Left renal pelvis (tissue), 4 donors: ENCODE measurements at regions not wholly inside any gene's neighbourhood (a gene's known extent, or its start where the extent isn't known, plus 50 kb on each side); places are given as distances from the start of the nearest gene placed in this dataset.
"Not testable (repeated sequence)": the region's sequence is repeated elsewhere in the genome, so short reads cannot be mapped to it uniquely, and the experiment has no call there.

Experiments used
- DNase-seq, 4 donors: peaks; one replicate each; pipeline ENCODE4 v3.0.0-alpha.2; 2013; ENCODE audit warnings: low read depth in 4 of 4, low spot score in 3 of 4

DNA sequence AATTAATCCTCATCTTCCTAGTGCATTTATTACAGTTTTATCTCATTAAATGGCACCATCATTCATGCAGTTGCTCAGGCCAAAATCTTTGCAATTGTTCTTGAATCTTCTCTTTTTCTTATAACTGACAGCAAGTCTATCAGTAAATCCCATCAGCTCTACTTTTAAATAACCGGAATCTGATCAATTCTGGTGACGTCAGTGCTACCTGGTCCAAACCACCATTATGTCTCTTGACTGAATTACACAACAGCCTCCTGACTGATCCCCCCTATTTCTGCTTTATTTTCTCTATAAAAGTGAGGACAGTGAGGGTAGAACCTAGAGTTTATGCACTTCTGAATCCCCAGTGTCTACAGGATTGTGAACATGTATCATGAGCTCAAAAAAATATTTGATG is 787.4 kb downstream of the AACS start:
- no peak for DNase-seq

DNA sequence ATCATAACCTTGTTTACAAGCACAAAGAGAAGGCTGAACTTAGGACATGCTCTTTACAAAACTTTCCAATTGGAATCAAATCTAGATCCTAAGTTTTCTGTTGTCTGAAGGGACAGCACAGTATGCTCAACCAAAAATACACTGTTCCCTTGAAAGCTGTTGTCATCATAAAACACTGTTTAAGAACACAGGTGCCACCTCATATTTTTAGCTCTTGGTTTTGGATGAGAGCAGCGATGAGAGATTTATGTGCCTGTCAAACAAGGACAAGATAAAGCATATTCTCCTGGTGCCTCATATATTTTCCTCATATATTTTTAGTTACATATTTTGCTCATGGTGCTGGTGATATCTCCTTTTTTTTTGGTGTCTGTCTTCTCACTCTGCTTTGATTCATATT is 788.4 kb downstream of the AACS start:
- DNase-seq, result no peak

GRCh38 chr12:125856366-125856765 is 791.1 kb downstream of the AACS start:
- DNase-seq, result no peak

GRCh38 chr12:125856896-125857295 is 791.7 kb downstream of the AACS start:
- no peak for DNase-seq

DNA sequence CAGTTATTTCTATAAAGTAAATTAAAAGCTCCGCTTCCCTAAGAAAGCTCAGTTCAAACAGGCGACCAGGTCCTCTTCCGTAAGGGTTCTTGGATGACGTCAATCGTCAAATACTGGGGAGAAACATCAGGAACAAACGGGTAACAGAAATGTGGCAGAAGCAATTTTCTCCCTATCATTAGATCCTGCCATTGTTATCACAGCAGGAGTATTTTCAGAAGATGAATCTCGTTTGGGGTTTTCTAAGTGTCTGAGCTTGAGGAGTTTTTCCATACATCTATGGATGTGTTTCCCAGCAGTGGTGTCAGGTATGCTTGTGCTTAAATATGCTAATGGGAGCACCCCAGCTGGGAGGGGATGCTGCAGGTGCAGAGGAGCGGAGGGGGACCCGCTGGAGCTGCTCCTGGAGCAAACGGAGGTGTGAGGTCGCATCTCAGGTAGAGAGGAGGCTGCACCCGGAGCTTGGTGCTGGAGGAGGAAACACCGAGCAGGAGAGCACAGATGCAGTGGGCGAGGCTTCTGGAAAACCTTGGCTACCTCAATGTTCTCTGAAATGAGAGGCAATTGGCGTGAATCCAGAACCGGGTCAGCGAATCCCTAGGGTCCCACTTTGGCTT is 795.5 kb downstream of the AACS start:
- no peak for DNase-seq

DNA sequence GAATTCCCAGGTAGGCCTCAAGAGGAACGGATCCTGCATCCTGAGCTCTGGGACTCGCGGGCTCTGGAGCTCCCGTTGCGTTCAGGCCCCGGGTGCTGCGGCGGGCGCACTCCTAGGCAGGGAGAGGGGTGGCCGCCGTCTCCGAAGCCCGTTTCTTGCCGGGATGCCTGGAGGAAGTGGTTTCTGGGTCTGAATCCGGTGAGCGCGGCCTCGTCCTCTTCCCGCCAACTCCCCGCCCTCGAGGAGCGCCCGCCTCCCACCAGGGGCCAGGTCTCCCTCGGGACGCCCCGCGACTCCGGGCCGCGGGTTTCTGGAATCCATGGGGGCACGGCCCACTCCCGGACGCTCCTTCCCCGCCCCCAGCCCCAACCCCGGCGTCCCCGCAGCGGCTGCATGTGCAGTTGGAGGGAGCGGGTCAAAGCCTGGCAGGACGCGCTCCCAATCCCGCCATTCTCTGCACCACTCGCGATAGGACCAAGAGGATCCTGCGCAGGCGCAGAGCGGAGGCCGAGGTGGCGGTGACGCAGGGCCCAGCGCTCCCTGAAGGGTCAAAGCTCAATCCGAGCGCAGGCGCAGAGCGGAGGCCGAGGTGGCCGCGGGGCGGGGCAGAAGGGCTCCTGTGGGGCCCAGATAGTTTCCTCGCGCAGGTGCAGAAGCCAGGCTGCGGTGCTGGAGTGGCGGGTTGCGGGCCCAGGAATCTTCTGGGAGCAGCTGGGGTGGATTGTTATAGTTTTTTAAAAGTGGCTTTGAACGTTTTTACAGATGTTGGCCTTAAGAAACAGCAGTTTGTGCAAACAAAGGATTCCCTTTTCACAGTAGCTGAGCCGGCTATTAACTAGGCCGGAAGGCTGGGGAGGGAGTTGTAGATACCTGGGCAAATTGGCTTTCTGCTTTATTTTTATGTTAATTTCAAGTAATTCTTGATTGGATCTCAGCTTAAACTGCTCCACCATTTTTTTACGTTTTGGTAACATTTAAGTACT is 796.4 kb downstream of the AACS start:
- peak; percentile 26 to 60 (median 36) for DNase-seq

DNA sequence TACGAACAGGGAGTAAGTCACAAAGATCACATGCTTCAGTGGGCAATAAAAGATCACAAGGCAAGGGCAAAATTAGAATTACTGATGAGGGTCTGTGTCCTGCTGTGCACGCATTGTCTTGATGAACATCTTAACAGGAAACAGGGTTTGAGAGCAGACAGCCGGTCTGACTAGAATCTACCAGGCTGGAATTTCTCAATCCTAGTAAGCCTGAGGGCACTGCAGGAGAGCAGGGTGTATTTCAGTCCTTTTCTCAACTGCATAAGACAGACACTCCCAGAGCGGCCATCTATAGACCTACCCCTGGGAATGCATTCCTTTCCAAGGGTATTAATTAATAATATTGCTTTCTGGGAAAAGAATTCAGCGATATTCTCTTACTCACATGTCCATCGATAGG is 800.0 kb downstream of the AACS start:
- DNase-seq, result not testable (repeated sequence)

- DNase-seq, result no peak
Measured at GRCh38 chr12:125871811-125872594, 806.8 kb downstream of the AACS start.

DNA sequence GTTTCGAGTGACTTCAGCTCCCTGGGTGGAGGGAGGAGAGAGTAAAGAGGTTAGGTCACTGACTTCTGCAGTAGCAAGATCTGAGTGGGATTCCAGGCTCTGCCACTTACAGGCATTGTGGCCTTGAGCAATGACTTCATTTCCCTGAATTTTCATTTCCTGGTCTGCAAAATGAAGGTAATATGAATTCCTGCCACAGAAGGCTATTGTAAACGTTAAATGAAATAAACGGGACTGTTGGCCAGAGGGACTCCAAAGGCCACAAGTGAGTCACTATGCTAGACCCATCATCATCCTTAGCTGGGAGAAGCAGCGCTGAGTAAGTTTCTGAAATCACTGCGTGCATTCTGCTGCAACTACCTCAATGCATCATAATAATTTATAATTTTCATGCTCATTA is 807.8 kb downstream of the AACS start:
- DNase-seq, result no peak

DNA sequence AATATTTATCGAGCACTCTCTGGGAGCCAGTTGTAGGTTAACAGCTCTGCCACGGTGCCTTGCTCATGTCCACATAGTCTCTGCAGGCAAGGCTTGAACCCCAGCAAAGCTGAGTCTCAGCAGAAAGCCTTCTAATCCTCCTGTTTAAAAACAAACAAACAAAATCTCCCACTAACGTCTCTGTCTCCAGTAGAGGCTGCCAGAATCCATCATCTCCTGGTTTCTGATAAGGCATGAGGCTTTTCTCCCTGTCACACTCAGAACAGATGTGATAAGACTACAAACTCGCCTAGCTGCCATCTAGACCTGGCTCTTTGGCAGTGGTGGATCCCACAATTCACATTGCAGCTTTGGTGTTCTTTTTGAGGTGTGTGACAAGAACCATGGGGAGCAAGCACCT is 813.2 kb downstream of the AACS start:
- DNase-seq, result no peak

DNA sequence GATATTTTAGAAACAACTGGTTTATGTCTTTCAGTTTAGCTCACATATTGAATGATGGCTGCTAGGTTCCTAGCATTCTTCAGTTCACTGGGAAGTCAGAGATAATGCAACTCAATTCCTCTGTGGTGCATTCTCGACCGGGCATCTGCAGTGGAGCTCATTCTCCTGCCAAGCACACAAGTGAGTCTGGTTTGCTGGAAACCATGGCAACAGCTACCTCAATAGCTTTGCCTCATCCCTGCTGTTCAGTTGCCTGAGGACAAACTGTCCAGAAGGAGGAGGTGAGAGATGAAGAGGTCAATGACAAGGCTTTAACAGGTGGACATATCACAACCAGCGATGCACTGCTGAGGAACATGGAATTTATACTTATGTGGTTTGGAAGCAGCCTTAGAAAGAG is 816.9 kb downstream of the AACS start:
- no peak for DNase-seq

DNA sequence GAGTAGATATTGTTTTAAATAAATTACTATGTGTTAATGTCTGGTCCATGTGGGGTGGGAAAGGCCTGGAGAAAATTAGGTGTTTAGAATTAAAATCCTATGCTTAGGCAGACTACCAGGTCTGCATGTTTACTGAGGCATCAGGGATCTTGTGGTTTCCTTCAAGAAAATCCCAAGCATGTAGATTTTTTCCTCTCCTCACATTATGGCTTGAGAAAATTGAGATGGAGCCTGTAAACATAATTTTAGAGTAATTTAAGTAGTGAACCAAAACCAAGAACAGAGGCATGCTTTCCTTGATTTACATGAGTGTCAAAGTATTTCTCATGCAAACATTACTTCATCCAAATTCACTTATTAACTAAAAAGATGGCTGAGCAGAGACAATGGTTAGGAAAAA is 823.7 kb downstream of the AACS start:
- DNase-seq, result no peak

DNA sequence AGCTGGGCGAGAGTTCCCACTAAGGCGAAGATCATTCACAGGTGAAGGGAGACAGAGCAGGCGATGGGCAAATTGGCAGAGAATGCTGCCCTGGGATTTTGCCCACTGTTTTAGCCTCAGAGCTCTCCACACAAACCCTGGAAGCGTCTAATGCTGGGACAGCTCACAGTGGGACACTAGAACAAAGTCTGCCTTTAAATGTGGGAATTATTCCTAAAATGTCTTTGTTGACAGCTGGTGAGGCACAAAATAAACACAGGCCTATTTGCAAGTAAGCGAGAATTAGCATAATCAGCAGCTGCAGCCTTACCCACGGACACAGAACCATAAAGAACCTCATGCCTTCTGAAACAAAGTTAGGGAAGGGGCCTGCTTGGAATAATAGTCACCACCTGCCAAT is 824.5 kb downstream of the AACS start:
- no peak for DNase-seq

DNA sequence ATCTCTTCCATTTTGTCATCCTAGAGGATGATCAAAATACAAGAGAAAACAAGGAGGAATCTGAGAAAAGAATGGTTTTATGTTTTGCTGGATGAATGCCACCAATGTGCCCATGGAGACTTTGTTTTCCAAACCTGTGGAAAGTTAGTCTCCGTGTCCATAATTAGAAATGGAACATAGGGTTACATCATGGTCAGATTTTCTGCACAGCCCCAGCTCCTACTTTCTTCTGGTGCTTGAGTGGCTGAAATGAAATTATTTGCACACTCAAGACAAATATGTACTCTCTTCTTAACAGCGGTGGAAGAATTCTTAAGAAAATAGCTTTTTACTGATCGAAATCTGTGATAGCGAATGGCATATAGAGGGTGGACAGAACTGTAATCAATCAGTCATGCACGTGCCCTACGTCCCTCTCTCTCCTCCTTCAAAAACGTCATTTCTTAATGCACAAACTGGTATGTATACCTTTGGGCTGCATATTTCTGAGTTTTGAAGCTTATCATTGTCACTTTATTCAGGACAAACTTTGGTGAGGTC is 825.2 kb downstream of the AACS start:
- DNase-seq, result no peak

DNA sequence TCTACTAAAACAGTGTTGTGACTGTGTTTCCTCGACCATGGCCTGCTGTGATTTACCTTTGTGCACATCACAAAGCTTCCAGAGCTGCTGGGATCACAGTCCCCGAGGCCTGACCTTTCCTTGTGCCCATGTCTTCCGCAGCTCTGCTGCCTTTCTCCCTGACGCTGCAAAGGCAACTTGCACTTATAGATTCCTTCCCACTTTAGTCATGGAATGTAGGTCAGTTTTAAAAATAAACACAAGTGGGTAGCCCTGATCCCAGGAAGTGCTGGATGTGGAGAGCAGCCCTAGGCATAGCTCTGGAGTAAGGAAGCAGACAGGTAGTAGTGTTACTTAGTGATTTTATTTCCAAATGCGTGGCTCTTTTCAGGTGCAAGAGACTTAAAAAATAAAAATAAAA is 825.7 kb downstream of the AACS start:
- DNase-seq, result no peak

- DNase-seq, result no peak
Measured at GRCh38 chr12:125892276-125892675, 827.0 kb downstream of the AACS start.

- no peak for DNase-seq
Measured at GRCh38 chr12:125902991-125903390, 837.8 kb downstream of the AACS start.

DNA sequence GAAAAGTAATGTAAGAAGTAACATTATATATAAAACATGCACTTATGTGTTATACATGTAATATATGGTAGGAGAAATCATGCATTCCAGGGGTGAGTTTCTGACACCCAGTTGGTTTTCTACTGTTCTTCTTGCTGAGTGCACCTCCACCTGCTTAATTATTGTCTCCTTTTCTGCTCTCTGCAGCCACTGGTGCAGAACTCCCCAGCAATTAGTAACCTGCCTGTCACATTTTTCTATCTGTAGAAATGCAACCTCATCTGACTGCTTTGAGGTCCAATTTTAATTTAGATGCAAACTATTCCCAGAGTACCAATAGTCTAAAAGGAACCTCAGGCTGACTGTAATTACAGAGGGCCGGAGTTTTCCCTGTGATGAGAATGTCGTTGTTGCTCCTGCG is 842.1 kb downstream of the AACS start:
- no peak for DNase-seq

GRCh38 chr12:125919856-125920470 is 854.7 kb downstream of the AACS start:
- DNase-seq, result no peak

GRCh38 chr12:125922330-125922729 is 857.1 kb downstream of the AACS start:
- no peak for DNase-seq

- no peak for DNase-seq
Measured at GRCh38 chr12:125936502-125936901, 871.3 kb downstream of the AACS start.
